Suprapubic skin (tissue), 3 donors: ENCODE measurements at regions not wholly inside any gene's neighbourhood (a gene's known extent, or its start where the extent isn't known, plus 50 kb on each side); places are given as distances from the start of the nearest gene placed in this dataset.

Experiments
- POLR2A ChIP-seq, 2 donors: fragments of 450-650 bp; IDR thresholded peaks; one replicate each; pipeline ENCODE4 v1.6.1; 2017; ENCODE audit warnings: antibody characterized with exemption in 2 of 2, mild to moderate bottlenecking in 2 of 2, moderate library complexity in 2 of 2
- TF ChIP-seq, protein P1 (sequence below), 2 donors: fragments of 200-600 bp in 1 of 2; fragments of 450-650 bp in 1 of 2; sonication (generic) in 1 of 2; IDR thresholded peaks; one replicate each; pipeline ENCODE4 v1.5.1; 2016 to 2019; ENCODE audit warnings: antibody characterized with exemption in 2 of 2, mild to moderate bottlenecking in 1 of 2, moderate library complexity in 1 of 2

DNA sequence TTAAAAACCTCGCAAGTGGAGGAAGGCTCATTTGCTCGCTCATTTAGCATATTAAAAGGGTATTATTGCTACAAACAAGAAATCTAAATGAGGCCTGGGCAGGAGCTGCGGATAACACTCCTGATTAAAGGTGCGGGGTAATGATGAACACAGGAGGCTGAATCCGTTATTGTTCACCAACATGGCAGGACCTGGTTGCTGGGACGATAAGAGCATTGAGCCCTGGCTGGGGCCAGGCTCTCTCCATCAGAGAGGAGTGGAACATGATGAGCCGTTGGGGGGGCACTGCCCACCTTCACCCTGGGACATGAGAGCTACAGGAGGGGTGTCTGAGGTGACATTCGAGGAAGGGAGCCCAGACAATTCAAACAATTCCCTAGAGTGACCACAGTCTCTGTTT, 211.7 kb downstream of the NXPE2 start:
- TF ChIP-seq, protein P1, sequence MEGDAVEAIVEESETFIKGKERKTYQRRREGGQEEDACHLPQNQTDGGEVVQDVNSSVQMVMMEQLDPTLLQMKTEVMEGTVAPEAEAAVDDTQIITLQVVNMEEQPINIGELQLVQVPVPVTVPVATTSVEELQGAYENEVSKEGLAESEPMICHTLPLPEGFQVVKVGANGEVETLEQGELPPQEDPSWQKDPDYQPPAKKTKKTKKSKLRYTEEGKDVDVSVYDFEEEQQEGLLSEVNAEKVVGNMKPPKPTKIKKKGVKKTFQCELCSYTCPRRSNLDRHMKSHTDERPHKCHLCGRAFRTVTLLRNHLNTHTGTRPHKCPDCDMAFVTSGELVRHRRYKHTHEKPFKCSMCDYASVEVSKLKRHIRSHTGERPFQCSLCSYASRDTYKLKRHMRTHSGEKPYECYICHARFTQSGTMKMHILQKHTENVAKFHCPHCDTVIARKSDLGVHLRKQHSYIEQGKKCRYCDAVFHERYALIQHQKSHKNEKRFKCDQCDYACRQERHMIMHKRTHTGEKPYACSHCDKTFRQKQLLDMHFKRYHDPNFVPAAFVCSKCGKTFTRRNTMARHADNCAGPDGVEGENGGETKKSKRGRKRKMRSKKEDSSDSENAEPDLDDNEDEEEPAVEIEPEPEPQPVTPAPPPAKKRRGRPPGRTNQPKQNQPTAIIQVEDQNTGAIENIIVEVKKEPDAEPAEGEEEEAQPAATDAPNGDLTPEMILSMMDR (IDR thresholded peaks at IDR 0.05): no peak
- TF ChIP-seq POLR2A (IDR thresholded peaks at IDR 0.05): no peak
